ENCODE measurements at regions not wholly inside any gene's neighbourhood (a gene's known extent, or its start where the extent isn't known, plus 50 kb on each side); places are given as distances from the start of the nearest gene placed in this dataset.

DNA sequence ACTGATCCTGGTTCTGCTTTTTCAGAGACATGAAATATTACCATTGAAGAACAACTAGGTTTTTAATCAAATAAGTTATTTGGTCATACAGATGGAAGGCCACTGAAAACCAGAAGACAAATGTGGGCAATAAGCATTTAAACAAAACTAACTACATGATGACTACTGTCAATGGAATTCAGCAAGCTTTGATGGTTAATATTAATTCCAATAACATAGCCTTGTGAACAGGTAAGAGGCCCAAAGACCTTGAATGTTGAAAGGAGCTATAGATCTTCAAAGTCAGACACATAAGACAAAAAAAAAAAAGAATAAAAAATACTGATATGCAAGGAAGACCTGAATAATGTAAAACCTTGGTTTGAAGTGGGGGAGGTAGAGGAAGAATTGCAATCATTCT, 1955.6 kb upstream of the CELF4 start:
- intact Hi-C loops (cut with DNase I) = no loop called here
- DNase-seq (no peak), ATAC-seq (ENCODE audit: poor library complexity) (no peak)

DNA sequence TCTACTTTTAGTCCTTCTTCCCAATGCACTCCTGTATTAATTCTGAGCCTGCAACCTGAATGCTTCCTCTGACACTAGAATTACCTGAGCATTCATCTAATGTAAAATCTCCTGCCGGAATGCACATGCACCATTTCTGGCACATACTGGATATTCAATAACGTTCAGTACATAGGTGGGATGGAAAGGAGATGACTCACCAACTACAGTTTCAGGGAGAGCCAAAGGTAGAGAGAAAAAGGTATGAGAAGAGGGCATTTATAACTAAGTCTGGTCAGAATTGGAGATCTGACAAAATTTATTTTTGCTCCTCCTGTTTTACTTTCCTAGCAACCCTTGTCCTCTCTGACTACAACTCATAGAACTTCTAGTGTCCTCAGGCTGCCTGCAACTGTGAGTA, 1954.1 kb upstream of the CELF4 start:
- DNase-seq (no peak), ATAC-seq (ENCODE audit: poor library complexity) (no peak)
- intact Hi-C loops (cut with DNase I) = no loop called here

DNA sequence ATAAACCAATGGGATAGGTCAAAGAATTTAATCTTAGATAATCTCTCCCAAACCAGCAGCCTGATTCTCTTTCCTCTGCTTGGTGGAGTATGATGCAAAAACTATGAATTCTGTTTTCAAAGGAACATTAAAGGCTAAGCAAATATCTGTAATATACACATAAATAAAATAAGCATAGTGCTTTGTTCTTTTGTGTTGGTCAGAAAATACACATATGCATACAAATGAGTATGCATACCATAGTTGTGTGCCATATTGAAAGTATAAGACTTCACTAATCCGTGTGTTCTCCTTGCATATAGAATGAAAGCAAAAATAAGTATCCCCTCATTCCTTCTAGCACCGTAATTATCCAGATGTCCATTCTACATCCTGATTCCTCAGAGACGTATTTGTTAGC, 1949.7 kb upstream of the CELF4 start:
- ATAC-seq (ENCODE audit: poor library complexity) = no peak
- intact Hi-C loops (cut with DNase I) = no loop called here
- no peak for DNase-seq

DNA sequence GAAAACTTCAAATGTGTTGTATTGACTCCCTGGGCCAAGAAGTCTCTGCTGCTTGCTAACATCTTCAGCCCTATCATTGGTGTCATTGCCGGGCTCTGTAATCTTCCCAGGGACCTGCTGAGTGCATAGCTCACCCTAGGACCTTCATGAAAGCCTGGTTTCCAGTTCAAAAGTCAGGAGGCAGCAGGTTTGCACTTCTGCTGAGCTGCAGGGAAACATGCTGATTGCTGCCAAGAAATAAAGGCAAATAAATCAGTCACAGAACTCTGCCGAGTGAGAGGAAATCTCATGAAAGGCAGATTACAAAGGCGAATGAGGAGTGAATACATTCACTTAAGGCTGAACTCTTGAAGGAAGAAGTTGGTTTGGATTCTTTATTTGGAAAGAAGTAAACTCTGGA, 1947.6 kb upstream of the CELF4 start:
- DNase-seq (no peak), ATAC-seq (ENCODE audit: poor library complexity) (no peak)
- intact Hi-C loops (cut with DNase I) = no loop called here

DNA sequence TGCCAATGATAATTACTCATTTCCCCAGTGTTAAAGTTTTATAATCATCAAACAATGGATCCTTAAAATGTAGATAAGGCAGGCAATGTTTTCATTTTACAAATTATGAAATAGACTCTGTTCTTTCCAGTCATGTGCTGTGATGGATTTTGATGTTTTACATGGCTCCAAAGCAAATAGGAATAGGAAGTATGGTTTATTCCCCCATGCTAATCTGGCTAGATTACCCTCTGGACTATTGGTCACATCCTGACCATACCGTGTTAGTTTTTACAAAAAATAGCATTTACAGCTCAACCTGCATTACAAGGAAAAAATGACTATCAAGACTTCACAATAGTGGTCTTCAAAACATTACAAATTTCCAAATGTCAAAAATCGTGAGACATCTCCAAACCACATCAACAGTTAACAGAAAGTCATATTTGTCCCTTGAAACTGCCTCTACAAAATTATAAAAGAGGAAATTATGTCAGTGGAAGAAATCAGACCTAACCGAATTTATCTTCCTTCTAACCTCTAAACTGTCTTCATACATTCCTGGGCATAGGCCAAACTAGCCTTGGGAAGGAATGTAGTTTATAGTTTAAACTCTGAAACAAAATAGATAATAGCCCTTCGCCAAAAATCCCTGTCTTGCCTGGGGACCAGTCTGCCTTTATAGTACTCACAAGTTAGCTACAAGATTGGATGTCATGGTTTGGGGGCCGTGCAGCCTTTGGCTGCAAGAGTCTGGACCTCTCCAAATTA, 1941.2 kb upstream of the CELF4 start:
- intact Hi-C loops (cut with DNase I) = no loop called here
- DNase-seq (no peak), ATAC-seq (ENCODE audit: poor library complexity) (no peak)

DNA sequence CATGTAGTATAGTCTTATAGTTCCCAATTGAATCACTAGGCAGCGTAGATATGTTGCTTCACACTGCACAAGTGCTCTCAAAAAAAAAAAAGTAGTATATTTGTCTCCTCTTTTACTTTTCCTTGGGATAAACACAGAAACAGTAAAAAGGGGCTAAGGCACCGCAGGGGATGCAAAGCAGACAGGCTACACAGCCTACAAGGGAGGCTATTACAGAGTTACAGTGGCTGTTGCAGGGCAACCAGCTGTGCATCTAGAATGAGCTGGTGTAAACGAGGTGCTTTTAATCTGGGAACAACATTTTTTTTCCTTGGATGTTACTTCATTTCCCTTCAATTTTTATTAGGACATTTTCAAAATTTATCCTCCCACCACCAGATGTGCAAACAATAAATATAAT, 1934.7 kb upstream of the CELF4 start:
- ATAC-seq (ENCODE audit: poor library complexity) (no peak), DNase-seq (no peak)
- intact Hi-C loops (cut with DNase I) = no loop called here

DNA sequence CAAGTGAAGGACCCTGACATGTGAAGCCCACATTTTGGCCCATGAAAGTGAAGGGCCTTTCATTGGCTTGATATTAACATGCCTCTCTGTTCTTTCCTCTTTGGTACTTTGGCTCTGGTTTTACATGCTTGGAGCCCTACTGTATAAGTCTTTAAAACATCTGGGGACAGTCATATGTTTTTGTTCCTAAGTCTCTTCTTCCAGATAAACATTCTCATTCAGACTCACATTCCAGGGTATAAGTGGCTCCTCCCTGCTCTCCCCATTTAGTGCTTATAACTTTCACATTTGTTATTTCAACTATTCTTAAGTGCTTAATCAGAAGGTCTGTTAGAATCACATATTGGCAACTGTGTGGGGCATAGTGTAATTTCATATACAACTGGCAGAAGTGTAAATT, 1932.2 kb upstream of the CELF4 start:
- ATAC-seq (ENCODE audit: poor library complexity) (no peak), DNase-seq (no peak)
- intact Hi-C loops (cut with DNase I) = no loop called here

DNA sequence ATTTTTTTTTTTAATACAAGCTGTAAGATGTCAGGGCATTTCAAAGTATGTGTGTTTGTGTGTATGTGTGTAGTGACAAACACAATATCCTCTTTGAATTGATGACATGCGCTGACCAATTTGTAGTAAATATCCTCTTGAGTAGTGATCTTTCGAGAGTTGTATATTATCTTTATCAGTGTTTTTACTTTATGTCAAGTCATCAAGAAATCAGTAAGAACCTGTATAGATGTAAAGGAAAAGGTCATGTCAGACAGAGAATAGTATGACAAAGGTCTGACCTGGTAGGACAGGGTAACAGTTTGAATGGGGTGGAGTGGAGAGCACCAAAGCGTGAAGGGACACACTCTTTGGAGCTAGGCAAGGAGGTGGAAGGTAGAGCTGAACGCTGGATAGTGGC, 1931.4 kb upstream of the CELF4 start:
- ATAC-seq (ENCODE audit: poor library complexity) (no peak), DNase-seq (no peak)
- intact Hi-C loops (cut with DNase I) = no loop called here

DNA sequence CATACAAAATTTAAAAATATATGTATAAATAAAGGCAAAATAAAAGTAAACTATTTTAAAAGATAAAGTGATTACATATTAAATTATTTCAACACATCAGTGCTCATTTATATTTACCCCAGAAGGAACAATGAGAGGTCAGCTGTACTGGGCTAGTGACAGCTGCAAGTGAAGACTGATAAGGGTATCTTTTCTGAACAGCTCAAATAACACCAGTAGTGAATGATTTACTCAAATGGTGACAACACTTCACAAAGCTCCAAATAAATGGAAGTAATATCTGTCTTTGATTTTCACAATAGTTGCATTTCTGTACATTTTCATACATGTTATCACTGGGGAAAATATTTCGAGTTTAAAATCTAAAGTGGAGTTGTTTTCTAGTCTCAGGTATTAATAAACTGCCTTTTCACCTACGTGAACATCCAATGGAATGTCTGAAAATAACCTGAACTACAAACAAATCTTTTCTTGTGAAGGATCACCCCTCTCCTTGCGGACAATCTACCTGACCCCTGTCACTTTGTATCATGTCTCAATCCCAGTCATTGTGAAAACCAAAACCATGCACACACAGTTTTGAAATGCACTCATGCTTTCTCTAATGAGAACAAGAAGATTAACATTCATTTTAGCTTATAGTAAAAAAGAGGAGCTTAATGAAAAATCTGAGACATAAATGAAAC, 1928.8 kb upstream of the CELF4 start:
- intact Hi-C loops (cut with DNase I) = no loop called here
- ATAC-seq (ENCODE audit: poor library complexity) (no peak), DNase-seq (no peak)

DNA sequence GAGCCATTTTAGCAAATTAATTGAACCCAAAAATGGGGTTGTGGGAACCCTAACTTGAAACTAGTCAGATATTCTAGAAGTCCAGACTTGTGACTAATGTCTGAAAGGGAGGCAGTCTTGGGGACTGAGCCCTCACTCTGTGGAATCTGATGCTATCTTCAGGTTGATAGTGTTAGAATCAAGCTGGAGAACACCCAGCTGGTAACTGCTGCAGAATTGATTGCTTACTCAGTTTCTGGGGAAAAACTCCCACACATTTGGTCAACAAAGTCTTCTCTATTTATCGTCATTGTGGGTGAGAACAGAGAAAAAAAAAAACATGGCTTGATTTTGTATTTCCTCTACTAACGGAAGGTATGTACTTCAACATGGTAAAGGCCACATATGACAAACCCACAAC, 1925.8 kb upstream of the CELF4 start:
- DNase-seq = no peak
- intact Hi-C loops (cut with DNase I) = no loop called here
- no peak for ATAC-seq (ENCODE audit: poor library complexity)

DNA sequence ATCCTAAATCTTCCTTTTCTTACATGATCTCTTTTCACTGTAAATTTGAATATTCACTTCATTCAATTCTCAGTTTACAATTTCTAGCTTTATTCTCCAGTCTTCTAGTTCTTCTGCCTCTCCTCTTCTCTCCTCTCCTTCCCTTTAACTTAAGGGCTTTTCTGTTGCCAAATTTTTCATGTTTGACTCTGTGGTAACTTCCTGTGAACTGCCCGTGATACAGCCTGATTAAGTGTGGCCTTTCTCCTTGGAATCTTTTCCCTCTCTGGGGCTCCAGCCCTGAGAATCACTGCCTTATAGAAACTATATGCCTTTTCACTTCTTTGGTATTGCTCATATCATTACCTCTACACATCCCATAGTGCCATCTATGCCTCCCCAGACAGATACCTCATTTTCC, 1923.8 kb upstream of the CELF4 start:
- ATAC-seq (ENCODE audit: poor library complexity) (no peak), DNase-seq (no peak)
- intact Hi-C loops (cut with DNase I) = no loop called here

DNA sequence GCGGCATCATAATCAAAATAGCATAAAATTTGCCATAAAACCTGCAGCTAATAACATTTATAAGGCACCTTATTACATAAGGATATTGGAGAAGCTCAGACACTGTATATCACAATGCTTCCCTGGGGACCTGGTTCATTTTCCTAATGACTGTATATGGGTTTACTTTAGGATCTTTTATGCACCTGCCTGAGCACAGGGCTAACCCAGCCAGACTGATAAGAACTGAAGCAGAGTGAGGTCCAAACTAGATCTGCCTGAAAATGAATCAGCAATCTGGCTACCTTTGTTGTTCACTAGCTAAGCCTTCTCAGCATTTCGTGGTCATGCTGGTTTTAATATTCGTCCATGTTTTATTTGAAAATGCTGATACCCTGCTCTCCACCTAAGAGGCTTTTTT, 1922.3 kb upstream of the CELF4 start:
- intact Hi-C loops (cut with DNase I) = no loop called here
- DNase-seq (no peak), ATAC-seq (ENCODE audit: poor library complexity) (no peak)

DNA sequence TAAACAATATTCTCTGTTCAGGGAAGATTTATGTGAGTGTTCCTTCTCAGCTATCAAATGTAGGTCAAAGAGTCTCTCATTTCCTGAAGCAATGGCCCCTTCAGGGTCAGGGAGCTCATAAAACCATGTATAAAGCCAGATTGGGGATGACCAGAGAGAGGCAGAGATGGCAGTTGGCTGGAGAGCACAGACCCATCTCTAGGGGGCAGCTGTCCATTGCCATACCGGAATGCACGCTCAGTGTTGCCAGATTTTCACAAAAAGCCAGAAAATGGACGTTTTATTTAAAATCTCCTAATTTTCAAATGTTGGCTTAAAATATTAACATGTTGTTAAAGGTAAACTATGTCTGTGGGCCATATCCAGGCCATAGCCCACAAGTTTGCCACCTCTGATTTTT, 1920.7 kb upstream of the CELF4 start:
- intact Hi-C loops (cut with DNase I) = no loop called here
- no peak for ATAC-seq (ENCODE audit: poor library complexity)

DNA sequence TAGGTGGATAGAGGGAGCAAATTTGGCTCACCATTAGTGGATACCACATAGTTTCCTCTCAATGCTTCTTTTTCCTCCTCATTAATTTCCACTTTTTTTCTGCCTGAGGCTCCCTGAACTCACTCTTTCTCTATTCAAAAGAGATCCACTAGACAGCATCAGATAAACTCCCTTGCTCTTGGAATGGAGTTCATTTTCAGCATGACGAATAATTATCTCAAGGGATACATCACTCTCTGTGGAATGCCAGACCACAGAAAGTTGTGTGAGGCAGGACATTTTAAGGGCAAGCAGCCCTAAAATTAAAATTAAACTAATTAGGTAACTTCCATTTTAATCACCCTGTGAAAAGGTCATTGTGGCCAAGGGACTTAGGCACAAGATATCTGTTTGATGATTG, 1920.1 kb upstream of the CELF4 start:
- ATAC-seq (ENCODE audit: poor library complexity) = no peak
- DNase-seq = no peak
- intact Hi-C loops (cut with DNase I) = no loop called here

More for the DNA sequence above, 1920.7 kb upstream of the CELF4 start:
- no peak for DNase-seq

DNA sequence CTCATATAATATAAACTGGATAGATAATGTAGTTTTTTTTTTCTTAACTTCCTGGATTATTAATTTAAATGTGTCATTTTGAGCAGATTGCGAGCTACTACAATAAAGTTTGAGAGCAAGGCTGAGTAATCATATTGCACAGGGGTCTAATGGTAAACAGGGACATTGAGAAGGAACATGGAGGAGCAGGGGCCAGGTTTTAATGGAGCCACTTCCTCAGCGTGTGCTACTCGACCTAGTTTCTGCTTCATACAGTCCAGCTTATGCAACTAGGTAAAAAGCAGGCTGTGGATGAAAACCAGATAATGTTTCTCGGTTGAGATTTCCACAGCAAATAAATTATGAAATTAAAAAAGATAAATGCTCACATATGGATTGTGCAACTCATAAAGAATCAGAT, 1915.7 kb upstream of the CELF4 start:
- no peak for ATAC-seq (ENCODE audit: poor library complexity)
- intact Hi-C loops (cut with DNase I) = no loop called here
- no peak for DNase-seq

DNA sequence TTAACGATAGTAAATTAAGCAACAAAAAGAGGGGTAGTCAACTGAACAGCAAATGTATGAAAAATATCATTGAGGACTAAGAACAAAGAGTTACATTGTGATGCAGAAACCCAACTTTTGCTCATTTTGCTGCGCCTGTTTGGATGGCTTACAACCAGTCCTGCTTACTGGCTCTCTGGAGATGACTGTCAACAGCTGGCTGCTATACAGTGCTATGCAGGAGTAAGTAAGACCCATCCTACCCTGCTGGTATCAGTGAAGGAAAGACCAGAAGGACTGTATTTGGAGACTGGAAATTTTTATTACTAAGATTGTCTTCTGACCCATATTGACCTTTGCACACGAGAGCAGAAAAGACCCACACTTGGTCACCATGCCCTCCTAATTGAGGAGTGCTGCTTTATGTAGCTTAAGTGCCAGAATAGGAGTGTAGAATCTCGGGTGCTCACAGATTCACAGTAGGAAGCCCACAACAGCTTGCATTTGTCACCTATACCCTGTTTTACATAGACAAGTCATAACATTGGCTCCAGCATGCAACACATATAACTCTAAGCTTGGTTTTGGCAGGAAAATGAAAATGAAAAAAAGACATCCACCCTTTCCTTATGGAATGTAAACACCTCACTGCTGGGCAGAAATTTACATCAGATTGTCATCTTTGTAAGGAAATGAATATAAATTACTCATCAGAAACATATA, 1915.0 kb upstream of the CELF4 start:
- intact Hi-C loops (cut with DNase I) = no loop called here
- no peak for DNase-seq
- no peak for ATAC-seq (ENCODE audit: poor library complexity)

DNA sequence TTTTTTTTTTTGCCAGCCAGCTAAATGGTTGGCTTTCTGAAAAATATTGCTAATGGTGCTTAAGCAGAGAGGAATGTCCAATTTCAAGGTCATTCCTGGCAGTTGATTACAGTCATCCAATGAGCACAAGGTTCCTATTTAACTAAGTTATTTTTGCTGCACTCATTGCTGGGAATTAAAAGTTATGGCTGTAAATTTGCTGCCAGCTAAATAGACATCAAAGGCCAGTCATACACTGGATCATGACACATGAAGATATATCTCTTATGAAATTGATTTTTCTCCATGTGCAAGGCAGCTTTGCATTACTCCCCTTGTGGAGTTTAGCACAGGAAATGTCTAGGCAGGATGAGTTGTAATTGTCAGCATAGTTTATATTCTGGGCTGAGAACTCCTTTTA, 1898.4 kb upstream of the CELF4 start:
- intact Hi-C loops (cut with DNase I) = no loop called here
- no peak for ATAC-seq (ENCODE audit: poor library complexity)
- no peak for DNase-seq

DNA sequence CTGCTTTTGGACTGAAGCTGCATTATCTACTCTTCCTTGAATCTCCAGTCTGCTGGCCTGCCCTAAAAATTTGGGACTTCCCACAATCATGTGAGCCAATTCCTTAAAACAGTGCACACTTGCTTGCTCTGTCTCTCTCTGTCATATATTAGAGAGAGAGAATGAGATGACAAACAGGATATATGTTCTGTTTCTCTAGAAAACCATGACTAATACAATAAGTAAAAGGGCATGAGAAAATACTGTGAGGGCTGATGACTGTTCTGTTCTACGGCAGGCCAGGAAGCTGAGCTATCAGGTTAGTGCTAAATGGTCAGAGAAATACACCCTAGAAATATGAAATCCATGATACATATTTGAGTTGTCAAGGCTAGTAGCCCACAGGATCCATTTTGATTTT, 1896.8 kb upstream of the CELF4 start:
- DNase-seq (no peak), ATAC-seq (ENCODE audit: poor library complexity) (no peak)
- intact Hi-C loops (cut with DNase I) = no loop called here

DNA sequence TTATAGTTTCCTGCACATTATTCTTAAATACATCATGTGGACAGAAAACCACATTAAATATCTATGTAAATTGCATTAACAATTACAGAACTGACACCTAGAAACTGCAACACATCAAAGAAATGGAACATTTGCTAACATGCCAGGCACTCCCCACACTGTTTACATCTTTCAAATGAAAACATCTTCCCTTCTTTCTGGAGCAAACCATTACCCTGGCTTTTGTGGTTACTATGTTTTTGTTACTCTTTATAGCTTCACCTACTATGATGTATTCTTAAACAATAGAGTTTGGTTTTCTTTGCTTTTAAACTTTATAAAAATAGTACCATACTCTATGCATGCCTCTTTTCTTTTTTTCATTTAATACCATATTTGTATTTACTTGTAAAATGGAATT, 1894.5 kb upstream of the CELF4 start:
- no peak for ATAC-seq (ENCODE audit: poor library complexity)
- intact Hi-C loops (cut with DNase I) = no loop called here
- DNase-seq = no peak

DNA sequence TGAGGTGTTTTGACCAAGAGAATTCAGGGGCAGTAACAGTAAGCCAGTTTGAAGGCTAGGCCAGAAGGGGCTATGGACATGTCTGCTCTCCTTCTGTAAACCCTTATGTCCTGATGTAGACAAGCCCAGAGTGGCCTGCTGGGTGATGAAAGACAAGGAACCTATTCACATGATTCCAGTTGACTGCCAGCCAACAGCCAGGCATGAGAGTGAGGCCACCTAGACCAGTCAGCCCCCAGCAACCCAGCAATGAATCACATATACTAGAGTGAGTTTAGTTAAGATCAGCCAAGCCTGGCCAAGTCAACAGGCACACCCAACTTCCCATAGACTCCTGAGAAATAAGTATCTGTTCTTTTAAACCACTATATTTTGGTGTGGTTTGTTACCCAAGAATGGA, 1889.7 kb upstream of the CELF4 start:
- DNase-seq = no peak

More for the DNA sequence above, 1889.7 kb upstream of the CELF4 start:
- no peak for ATAC-seq (ENCODE audit: poor library complexity)
- intact Hi-C loops (cut with DNase I) = no loop called here

All from Right ventricle myocardium superior (tissue), 1 donor.